ENCODE measurements at regions not wholly inside any gene's neighbourhood (a gene's known extent, or its start where the extent isn't known, plus 50 kb on each side); places are given as distances from the start of the nearest gene placed in this dataset.

DNA sequence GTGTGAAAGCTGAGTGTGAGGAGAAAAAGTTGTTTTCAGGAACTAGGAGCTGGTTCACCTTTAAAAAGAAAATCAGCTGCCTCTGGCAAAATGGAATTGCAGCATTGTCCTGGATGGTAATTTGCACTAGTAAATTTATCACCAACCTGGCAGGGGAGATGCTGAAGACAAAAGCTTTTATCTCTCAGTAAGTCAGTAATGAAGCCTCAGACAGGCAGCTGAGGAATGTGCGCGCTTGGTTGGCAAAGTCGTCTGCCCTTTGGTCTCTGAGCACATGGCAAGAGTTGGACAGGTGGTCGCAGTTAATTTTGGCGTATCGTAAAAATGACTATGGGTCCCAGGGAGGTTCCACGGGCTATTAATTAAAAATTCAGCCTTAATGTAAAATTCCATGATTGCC, 131.9 kb downstream of the BACH1 start:
- TF ChIP-seq YY1 (IDR thresholded peaks at IDR 0.05; ENCODE audit: low read depth) (no peak), FOXM1 (IDR thresholded peaks at IDR 0.05; ENCODE audit: borderline replicate concordance, low read depth) (no peak), TAF1 (IDR thresholded peaks at IDR 0.05; ENCODE audit: low read depth) (no peak), CEBPB (IDR thresholded peaks at IDR 0.05) (no peak), NFIC (IDR thresholded peaks at IDR 0.05) (no peak), EGR1 (IDR thresholded peaks at IDR 0.05) (no peak), TCF12 (IDR thresholded peaks at IDR 0.05; ENCODE audit: low read depth) (no peak), ZBTB7A (IDR thresholded peaks at IDR 0.05; ENCODE audit: low read depth) (no peak), RAD21 (IDR thresholded peaks at IDR 0.05; ENCODE audit: low read depth) (no peak), CREB1 (IDR thresholded peaks at IDR 0.05; ENCODE audit: low read depth) (no peak), EP300 (IDR thresholded peaks at IDR 0.05; ENCODE audit: borderline replicate concordance) (no peak), TEAD4 (IDR thresholded peaks at IDR 0.05) (no peak)
- TF ChIP-seq, protein P1, sequence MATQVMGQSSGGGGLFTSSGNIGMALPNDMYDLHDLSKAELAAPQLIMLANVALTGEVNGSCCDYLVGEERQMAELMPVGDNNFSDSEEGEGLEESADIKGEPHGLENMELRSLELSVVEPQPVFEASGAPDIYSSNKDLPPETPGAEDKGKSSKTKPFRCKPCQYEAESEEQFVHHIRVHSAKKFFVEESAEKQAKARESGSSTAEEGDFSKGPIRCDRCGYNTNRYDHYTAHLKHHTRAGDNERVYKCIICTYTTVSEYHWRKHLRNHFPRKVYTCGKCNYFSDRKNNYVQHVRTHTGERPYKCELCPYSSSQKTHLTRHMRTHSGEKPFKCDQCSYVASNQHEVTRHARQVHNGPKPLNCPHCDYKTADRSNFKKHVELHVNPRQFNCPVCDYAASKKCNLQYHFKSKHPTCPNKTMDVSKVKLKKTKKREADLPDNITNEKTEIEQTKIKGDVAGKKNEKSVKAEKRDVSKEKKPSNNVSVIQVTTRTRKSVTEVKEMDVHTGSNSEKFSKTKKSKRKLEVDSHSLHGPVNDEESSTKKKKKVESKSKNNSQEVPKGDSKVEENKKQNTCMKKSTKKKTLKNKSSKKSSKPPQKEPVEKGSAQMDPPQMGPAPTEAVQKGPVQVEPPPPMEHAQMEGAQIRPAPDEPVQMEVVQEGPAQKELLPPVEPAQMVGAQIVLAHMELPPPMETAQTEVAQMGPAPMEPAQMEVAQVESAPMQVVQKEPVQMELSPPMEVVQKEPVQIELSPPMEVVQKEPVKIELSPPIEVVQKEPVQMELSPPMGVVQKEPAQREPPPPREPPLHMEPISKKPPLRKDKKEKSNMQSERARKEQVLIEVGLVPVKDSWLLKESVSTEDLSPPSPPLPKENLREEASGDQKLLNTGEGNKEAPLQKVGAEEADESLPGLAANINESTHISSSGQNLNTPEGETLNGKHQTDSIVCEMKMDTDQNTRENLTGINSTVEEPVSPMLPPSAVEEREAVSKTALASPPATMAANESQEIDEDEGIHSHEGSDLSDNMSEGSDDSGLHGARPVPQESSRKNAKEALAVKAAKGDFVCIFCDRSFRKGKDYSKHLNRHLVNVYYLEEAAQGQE (IDR thresholded peaks at IDR 0.05; ENCODE audit: low read depth), result no peak
- TF ChIP-seq, protein P2, sequence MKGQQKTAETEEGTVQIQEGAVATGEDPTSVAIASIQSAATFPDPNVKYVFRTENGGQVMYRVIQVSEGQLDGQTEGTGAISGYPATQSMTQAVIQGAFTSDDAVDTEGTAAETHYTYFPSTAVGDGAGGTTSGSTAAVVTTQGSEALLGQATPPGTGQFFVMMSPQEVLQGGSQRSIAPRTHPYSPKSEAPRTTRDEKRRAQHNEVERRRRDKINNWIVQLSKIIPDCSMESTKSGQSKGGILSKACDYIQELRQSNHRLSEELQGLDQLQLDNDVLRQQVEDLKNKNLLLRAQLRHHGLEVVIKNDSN (IDR thresholded peaks at IDR 0.05), result no peak
- TF ChIP-seq, protein P3, sequence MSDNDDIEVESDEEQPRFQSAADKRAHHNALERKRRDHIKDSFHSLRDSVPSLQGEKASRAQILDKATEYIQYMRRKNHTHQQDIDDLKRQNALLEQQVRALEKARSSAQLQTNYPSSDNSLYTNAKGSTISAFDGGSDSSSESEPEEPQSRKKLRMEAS (IDR thresholded peaks at IDR 0.05), result no peak

DNA sequence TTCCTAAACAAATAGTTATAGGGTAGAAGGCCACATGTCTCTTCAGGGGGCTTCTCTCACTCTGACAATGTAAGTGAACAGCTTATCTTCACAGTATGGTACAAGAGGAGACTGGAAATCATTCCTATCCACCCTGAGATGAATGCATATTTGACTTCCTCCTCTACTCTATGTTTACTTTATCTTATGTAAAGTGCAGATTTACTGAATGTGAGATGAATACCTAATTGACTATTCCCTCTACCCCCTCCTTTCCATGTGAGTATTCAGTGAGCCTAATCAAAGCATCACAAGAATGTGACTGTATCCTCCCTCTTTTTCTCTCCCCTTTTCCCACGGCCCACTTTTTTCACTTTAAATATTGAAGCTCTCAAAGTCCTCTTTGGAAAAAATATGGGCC, 132.5 kb downstream of the BACH1 start:
- no peak for TF ChIP-seq YY1 (IDR thresholded peaks at IDR 0.05; ENCODE audit: low read depth)
- TF ChIP-seq NFIC (IDR thresholded peaks at IDR 0.05), result no peak
- TF ChIP-seq TAF1 (IDR thresholded peaks at IDR 0.05; ENCODE audit: low read depth), result no peak
- TF ChIP-seq CREB1 (IDR thresholded peaks at IDR 0.05; ENCODE audit: low read depth), result no peak
- TF ChIP-seq, protein P2 (IDR thresholded peaks at IDR 0.05), result no peak
- no peak for TF ChIP-seq EP300 (IDR thresholded peaks at IDR 0.05; ENCODE audit: borderline replicate concordance)
- no peak for TF ChIP-seq RAD21 (IDR thresholded peaks at IDR 0.05; ENCODE audit: low read depth)
- no peak for TF ChIP-seq FOXM1 (IDR thresholded peaks at IDR 0.05; ENCODE audit: borderline replicate concordance, low read depth)
- TF ChIP-seq, protein P1 (IDR thresholded peaks at IDR 0.05; ENCODE audit: low read depth), result no peak
- no peak for TF ChIP-seq TCF12 (IDR thresholded peaks at IDR 0.05; ENCODE audit: low read depth)
- TF ChIP-seq ZBTB7A (IDR thresholded peaks at IDR 0.05; ENCODE audit: low read depth), result no peak
- no peak for TF ChIP-seq TEAD4 (IDR thresholded peaks at IDR 0.05)
- no peak for TF ChIP-seq CEBPB (IDR thresholded peaks at IDR 0.05)
- no peak for TF ChIP-seq EGR1 (IDR thresholded peaks at IDR 0.05)
- TF ChIP-seq, protein P3 (IDR thresholded peaks at IDR 0.05), result no peak

DNA sequence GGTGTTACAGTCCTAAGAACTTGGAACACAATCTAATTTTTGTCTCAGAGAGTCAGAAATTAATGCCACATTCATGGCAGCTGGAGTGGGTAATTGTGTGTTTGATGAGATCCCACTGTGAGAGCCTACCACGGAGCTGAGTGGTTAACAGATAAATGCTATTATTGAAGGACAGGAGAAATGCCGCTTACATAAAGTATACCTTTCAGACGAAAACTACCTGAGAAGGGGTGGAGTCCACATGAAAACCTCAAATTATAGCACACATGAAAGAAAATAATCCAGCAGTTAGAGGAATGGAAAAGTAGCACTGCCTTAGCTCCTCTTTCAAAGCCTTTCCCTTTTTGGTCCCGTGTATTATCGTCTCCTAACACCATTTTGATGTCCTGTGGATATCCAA, 133.0 kb downstream of the BACH1 start:
- TF ChIP-seq ZBTB7A (IDR thresholded peaks at IDR 0.05; ENCODE audit: low read depth) (no peak), CREB1 (IDR thresholded peaks at IDR 0.05; ENCODE audit: low read depth) (no peak), YY1 (IDR thresholded peaks at IDR 0.05; ENCODE audit: low read depth) (no peak), EP300 (IDR thresholded peaks at IDR 0.05; ENCODE audit: borderline replicate concordance) (no peak), TEAD4 (IDR thresholded peaks at IDR 0.05) (no peak), CEBPB (IDR thresholded peaks at IDR 0.05) (no peak), FOXM1 (IDR thresholded peaks at IDR 0.05; ENCODE audit: borderline replicate concordance, low read depth) (no peak), EGR1 (IDR thresholded peaks at IDR 0.05) (no peak), RAD21 (IDR thresholded peaks at IDR 0.05; ENCODE audit: low read depth) (no peak)
- TF ChIP-seq, protein P1 (IDR thresholded peaks at IDR 0.05; ENCODE audit: low read depth), result no peak
- TF ChIP-seq, protein P3 (IDR thresholded peaks at IDR 0.05), result no peak

DNA sequence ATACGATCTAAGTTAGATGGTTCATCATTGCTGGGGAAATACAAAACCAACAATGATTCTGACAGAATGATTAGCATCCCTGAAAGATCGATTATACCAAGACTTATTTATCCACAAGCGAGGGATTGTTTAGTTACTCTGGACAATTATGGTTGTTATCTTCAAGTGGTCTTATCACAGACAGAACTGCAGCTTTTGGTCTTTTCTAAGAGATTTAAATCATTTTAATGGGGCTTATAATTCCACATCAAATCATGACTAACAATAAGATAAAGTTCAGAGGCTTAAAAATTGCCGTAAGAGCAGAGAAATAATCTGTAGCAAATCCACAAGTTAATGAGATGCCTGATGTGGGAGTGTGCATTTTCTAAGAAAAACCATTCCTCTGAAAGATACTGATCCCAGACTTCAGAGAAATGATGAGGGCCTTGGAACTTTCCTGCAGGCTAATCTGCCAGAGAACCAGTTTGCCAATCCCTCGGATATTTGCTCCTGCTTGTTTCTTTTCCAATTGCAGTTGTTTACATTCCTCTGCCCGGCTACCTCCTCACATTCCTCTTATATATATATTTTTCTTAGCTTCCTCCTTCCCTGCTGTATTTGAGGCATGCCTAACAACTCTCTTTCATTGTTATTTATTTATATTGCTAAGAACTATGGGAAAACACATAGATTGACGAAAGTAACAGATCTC, 134.8 kb downstream of the BACH1 start:
- no peak for TF ChIP-seq CEBPB (IDR thresholded peaks at IDR 0.05)
- TF ChIP-seq YY1 (IDR thresholded peaks at IDR 0.05; ENCODE audit: low read depth), result no peak
- no peak for TF ChIP-seq EGR1 (IDR thresholded peaks at IDR 0.05)
- no peak for TF ChIP-seq NFIC (IDR thresholded peaks at IDR 0.05)
- TF ChIP-seq, protein P2 (IDR thresholded peaks at IDR 0.05), result no peak
- no peak for TF ChIP-seq ZBTB7A (IDR thresholded peaks at IDR 0.05; ENCODE audit: low read depth)
- TF ChIP-seq, protein P3 (IDR thresholded peaks at IDR 0.05), result no peak
- no peak for TF ChIP-seq TAF1 (IDR thresholded peaks at IDR 0.05; ENCODE audit: low read depth)
- no peak for TF ChIP-seq TEAD4 (IDR thresholded peaks at IDR 0.05)
- no peak for TF ChIP-seq CREB1 (IDR thresholded peaks at IDR 0.05; ENCODE audit: low read depth)
- TF ChIP-seq, protein P1 (IDR thresholded peaks at IDR 0.05; ENCODE audit: low read depth), result no peak
- no peak for TF ChIP-seq EP300 (IDR thresholded peaks at IDR 0.05; ENCODE audit: borderline replicate concordance)
